Keratinocyte (primary cell): ENCODE measurements at regions not wholly inside any gene's neighbourhood (a gene's known extent, or its start where the extent isn't known, plus 50 kb on each side); places are given as distances from the start of the nearest gene placed in this dataset.

ENCODE experiments used
- DNase-seq: peaks from one replicate; pipeline ENCODE4 v3.0.0-alpha.2; 2011; ENCODE audit warnings: low read depth, missing footprints, low spot score
- FAIRE-seq: peaks from 2 replicates; lab custom pipeline; 2011; peaks lifted over from hg19 to GRCh38; lab: Jason Lieb, UNC
- H2AFZ ChIP-seq: 2 replicates; pipeline ENCODE4 v1.6.0; 2012; ENCODE audit warnings: low read length, control low read depth, inconsistent platforms; ENCODE audit not compliant: control insufficient read depth
- H3K27ac ChIP-seq: 2 replicates; pipeline ENCODE4 v1.5.1; 2011; ENCODE audit warnings: low read length; ENCODE audit not compliant: control insufficient read depth, insufficient read depth
- H3K27me3 ChIP-seq: 3 replicates; pipeline ENCODE4 v1.6.0; 2011; ENCODE audit warnings: low read length; ENCODE audit not compliant: control insufficient read depth, insufficient read depth; ENCODE audit errors: extremely low read depth
- H3K36me3 ChIP-seq, 2 experiments: 2 replicates in 1 of 2; 3 replicates in 1 of 2; pipeline ENCODE4 v1.5.1; 2011; ENCODE audit warnings: low read length in 2 of 2, mild to moderate bottlenecking in 1 of 2; ENCODE audit not compliant: control insufficient read depth in 2 of 2, insufficient read depth in 2 of 2; ENCODE audit errors: extremely low read depth in 1 of 2
- H3K4me1 ChIP-seq: 3 replicates; pipeline ENCODE4 v1.5.1; 2011; ENCODE audit warnings: low read length; ENCODE audit not compliant: control insufficient read depth, insufficient read depth; ENCODE audit errors: extremely low read depth
- H3K4me2 ChIP-seq: 3 replicates; pipeline ENCODE4 v1.6.0; 2011; ENCODE audit warnings: low read depth, low read length; ENCODE audit not compliant: control insufficient read depth, insufficient read depth; ENCODE audit errors: extremely low read depth
- H3K4me3 ChIP-seq, 3 experiments: fragments of 200-600 bp in 1 of 3; sonication (generic) in 1 of 3; 2 replicates in 2 of 3; 3 replicates in 1 of 3; pipeline ENCODE4 v1.5.1; 2011 to 2016; ENCODE audit warnings: low read length in 3 of 3, mild to moderate bottlenecking in 3 of 3, control low read depth in 2 of 3, inconsistent platforms in 1 of 3, low read depth in 1 of 3, mixed read lengths in 1 of 3, mixed run types in 1 of 3, moderate library complexity in 1 of 3; ENCODE audit not compliant: control insufficient read depth in 2 of 3, insufficient read depth in 2 of 3; ENCODE audit errors: extremely low read depth in 1 of 3
- H3K79me2 ChIP-seq: 2 replicates; pipeline ENCODE4 v1.6.0; 2012; ENCODE audit warnings: low read length; ENCODE audit not compliant: control insufficient read depth, insufficient read depth
- H3K9ac ChIP-seq: 3 replicates; pipeline ENCODE4 v1.6.0; 2011; ENCODE audit warnings: low read length; ENCODE audit not compliant: control insufficient read depth, insufficient read depth; ENCODE audit errors: extremely low read depth
- H3K9me1 ChIP-seq: 3 replicates; pipeline ENCODE4 v1.6.0; 2011; ENCODE audit warnings: low read length; ENCODE audit not compliant: control insufficient read depth, insufficient read depth; ENCODE audit errors: extremely low read depth
- H3K9me3 ChIP-seq: 2 replicates; pipeline ENCODE4 v1.5.1; 2012; ENCODE audit warnings: low read depth, low read length; ENCODE audit not compliant: control insufficient read depth
- H4K20me1 ChIP-seq: 3 replicates; pipeline ENCODE4 v1.6.0; 2011; ENCODE audit warnings: low read length; ENCODE audit not compliant: control insufficient read depth, insufficient read depth; ENCODE audit errors: extremely low read depth
- CTCF ChIP-seq, 3 experiments: IDR thresholded peaks in 1 of 3; conservative IDR thresholded peaks in 1 of 3; optimal IDR thresholded peaks in 1 of 3; 2 replicates in 2 of 3; 3 replicates in 1 of 3; pipeline versions ENCODE3 to v1.5.1; 2011; ENCODE audit warnings: low read length in 3 of 3, mild to moderate bottlenecking in 3 of 3, moderate library complexity in 2 of 3, control low read depth in 1 of 3, inconsistent platforms in 1 of 3; ENCODE audit not compliant: insufficient read depth in 2 of 3; ENCODE audit errors: extremely low read depth in 1 of 3
- EZH2 ChIP-seq: IDR thresholded peaks from one replicate; pipeline ENCODE4 v1.6.1; 2012; ENCODE audit warnings: inconsistent platforms, mild to moderate bottlenecking, low read length, moderate library complexity
- dilution Hi-C: fragments of 300-500 bp; cut with MboI; formaldehyde crosslinking; loops from one replicate; pipeline ENCODE4 v1.7.0; 2020; ENCODE audit warnings: low sequenced_read_pairs; ENCODE audit not compliant: extremely low pct_ligation_motif_present

GRCh38 chr2:22912398-22912797 lies 472.6 kb upstream of the KLHL29 start:
- no peaks in the 10 kb centered on the region for H3K9me1 ChIP-seq
- no peaks in the 10 kb centered on the region for H3K36me3 ChIP-seq
- no peaks in the 10 kb centered on the region for H3K79me2 ChIP-seq
- no peak for FAIRE-seq
- dilution Hi-C loops: no loop called here
- H3K9me3 ChIP-seq: no peaks in the 10 kb centered on the region
- H4K20me1 ChIP-seq: no peaks in the 10 kb centered on the region
- no peak for TF ChIP-seq CTCF (optimal IDR thresholded peaks at IDR 0.05 in 1 of 3, IDR thresholded peaks at IDR 0.05 in 1 of 3, conservative IDR thresholded peaks at IDR 0.05 in 1 of 3; ENCODE audit: extremely low read depth in 1 of 3, insufficient read depth in 2 of 3, low read length in 3 of 3)
- TF ChIP-seq EZH2: no peak
- H3K4me1 ChIP-seq: no peaks in the 10 kb centered on the region
- no peak overlapping the region for H3K4me3 ChIP-seq
- H3K27ac ChIP-seq: no peak overlapping the region
- no peaks in the 10 kb centered on the region for H3K27me3 ChIP-seq
- no peak overlapping the region for H3K4me2 ChIP-seq
- H3K9ac ChIP-seq: no peak overlapping the region
- no peak for DNase-seq
- no peak overlapping the region for H2AFZ ChIP-seq

DNA sequence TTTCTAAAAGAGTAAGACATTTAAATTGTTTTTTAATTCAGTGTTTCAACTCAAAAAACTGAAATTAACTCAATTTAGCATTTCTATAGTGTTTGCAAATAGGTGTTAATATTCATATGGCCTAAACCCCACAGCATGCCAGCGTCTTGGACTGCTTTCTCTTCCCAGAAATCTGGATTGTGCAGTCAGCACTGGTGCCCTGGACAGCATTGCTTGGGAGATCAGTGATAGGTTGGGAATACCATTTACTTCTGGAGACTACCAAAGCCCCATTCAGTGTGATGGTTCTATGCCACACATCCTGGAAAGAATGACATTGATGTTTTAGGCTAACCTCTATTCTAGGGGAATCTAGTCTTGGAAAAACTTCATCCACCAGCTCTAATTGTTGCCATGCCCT lies 455.0 kb upstream of the KLHL29 start:
- Histone ChIP-seq H2AFZ (no peak overlapping the region), H3K4me1 (no peaks in the 10 kb centered on the region), H3K9ac (no peak overlapping the region), H3K9me3 (no peaks in the 10 kb centered on the region), H3K27me3 (no peaks in the 10 kb centered on the region), H3K9me1 (no peaks in the 10 kb centered on the region), H4K20me1 (no peaks in the 10 kb centered on the region), H3K79me2 (no peaks in the 10 kb centered on the region), H3K4me2 (no peak overlapping the region), H3K27ac (no peak overlapping the region), H3K36me3 (no peaks in the 10 kb centered on the region), H3K4me3 (no peak overlapping the region)
- dilution Hi-C loops: no loop called here
- TF ChIP-seq CTCF (optimal IDR thresholded peaks at IDR 0.05 in 1 of 3, IDR thresholded peaks at IDR 0.05 in 1 of 3, conservative IDR thresholded peaks at IDR 0.05 in 1 of 3; ENCODE audit: extremely low read depth in 1 of 3, insufficient read depth in 2 of 3, low read length in 3 of 3): no peak
- TF ChIP-seq EZH2: no peak
- DNase-seq (no peak), FAIRE-seq (no peak)
